Prostate gland (tissue), 2 donors: ENCODE measurements at regions not wholly inside any gene's neighbourhood (a gene's known extent, or its start where the extent isn't known, plus 50 kb on each side); places are given as distances from the start of the nearest gene placed in this dataset.

Experiments
- POLR2A ChIP-seq: fragments of 450-650 bp; IDR thresholded peaks from one replicate; pipeline ENCODE4 v1.6.1; 2016; ENCODE audit warnings: antibody characterized with exemption, mild to moderate bottlenecking
- POLR2AphosphoS5 ChIP-seq: sonication (generic); formaldehyde crosslinking; IDR thresholded peaks from one replicate; pipeline ENCODE4 v1.6.1; 2017; ENCODE audit warnings: antibody characterized with exemption
- TF ChIP-seq, protein P1 (sequence below), 4 experiments: fragments of 200-600 bp in 2 of 4; fragments of 450-650 bp in 2 of 4; sonication (generic) in 2 of 4; IDR thresholded peaks; 1 replicate in 3 of 4; 2 replicates in 1 of 4; pipeline ENCODE4 v1.5.1; 2016 to 2019; ENCODE audit warnings: antibody characterized with exemption in 4 of 4, mild to moderate bottlenecking in 2 of 4, moderate library complexity in 2 of 4

DNA sequence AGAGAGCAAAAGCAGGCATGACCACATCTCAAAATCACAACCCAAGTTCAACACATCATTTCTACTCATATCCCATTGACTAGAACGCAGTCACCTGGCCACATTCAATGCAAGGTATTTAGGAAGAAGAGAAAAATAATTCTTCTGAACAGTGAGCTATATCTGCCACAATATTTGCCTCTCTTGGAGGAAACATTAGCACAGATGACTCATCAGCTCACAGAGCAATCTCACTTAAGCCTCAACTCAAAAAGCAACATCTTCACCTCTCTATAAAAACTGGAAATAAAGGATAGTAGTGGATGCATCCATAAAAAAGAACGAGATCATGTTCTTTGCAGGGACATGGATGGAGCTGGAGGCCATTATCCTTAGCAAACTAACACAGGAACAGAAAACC lies 143.9 kb upstream of the FMN2 start:
- TF ChIP-seq, protein P1, sequence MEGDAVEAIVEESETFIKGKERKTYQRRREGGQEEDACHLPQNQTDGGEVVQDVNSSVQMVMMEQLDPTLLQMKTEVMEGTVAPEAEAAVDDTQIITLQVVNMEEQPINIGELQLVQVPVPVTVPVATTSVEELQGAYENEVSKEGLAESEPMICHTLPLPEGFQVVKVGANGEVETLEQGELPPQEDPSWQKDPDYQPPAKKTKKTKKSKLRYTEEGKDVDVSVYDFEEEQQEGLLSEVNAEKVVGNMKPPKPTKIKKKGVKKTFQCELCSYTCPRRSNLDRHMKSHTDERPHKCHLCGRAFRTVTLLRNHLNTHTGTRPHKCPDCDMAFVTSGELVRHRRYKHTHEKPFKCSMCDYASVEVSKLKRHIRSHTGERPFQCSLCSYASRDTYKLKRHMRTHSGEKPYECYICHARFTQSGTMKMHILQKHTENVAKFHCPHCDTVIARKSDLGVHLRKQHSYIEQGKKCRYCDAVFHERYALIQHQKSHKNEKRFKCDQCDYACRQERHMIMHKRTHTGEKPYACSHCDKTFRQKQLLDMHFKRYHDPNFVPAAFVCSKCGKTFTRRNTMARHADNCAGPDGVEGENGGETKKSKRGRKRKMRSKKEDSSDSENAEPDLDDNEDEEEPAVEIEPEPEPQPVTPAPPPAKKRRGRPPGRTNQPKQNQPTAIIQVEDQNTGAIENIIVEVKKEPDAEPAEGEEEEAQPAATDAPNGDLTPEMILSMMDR (IDR thresholded peaks at IDR 0.05) = no peak
- TF ChIP-seq POLR2A = no peak
- TF ChIP-seq POLR2AphosphoS5 = no peak
